HepG2 (cell line): ENCODE measurements at regions not wholly inside any gene's neighbourhood (a gene's known extent, or its start where the extent isn't known, plus 50 kb on each side); places are given as distances from the start of the nearest gene placed in this dataset.

ENCODE experiments used
- AKNA ChIP-seq: sonication (generic); formaldehyde crosslinking; IDR thresholded peaks from 2 replicates; pipeline ENCODE4 v1.4.0; 2020; ENCODE audit warnings: missing genetic modification reagents, borderline replicate concordance
- MEIS2 ChIP-seq: sonication (generic); formaldehyde crosslinking; IDR thresholded peaks from 2 replicates; pipeline ENCODE4 v1.9.0; 2021; ENCODE audit warnings: mild to moderate bottlenecking, missing genetic modification reagents
- POLR2A ChIP-seq, 2 experiments: IDR thresholded peaks; 2 replicates each; pipeline ENCODE4 v1.6.1; 2011; ENCODE audit warnings: low read depth in 2 of 2, low read length in 2 of 2, mild to moderate bottlenecking in 1 of 2, moderate library complexity in 1 of 2; ENCODE audit not compliant: insufficient read depth in 1 of 2
- ZNF224 ChIP-seq: sonication (generic); formaldehyde crosslinking; IDR thresholded peaks from 2 replicates; pipeline ENCODE4 v1.5.0; 2020; ENCODE audit warnings: mild to moderate bottlenecking, missing genetic modification reagents
- ZNF891 ChIP-seq: sonication (generic); formaldehyde crosslinking; IDR thresholded peaks from 2 replicates; pipeline ENCODE4 v1.5.0; 2020; ENCODE audit warnings: mild to moderate bottlenecking, missing genetic modification reagents
- TF ChIP-seq, protein P1 (sequence below): sonication (generic); formaldehyde crosslinking; IDR thresholded peaks from 2 replicates; pipeline ENCODE4 v1.5.1; 2020; ENCODE audit warnings: missing genetic modification reagents, mild to moderate bottlenecking, borderline replicate concordance
- TF ChIP-seq, protein P2 (sequence below): sonication (generic); formaldehyde crosslinking; IDR thresholded peaks from 2 replicates; pipeline ENCODE4 v1.4.0; 2020; ENCODE audit warnings: missing genetic modification reagents

- TF ChIP-seq, protein P1, sequence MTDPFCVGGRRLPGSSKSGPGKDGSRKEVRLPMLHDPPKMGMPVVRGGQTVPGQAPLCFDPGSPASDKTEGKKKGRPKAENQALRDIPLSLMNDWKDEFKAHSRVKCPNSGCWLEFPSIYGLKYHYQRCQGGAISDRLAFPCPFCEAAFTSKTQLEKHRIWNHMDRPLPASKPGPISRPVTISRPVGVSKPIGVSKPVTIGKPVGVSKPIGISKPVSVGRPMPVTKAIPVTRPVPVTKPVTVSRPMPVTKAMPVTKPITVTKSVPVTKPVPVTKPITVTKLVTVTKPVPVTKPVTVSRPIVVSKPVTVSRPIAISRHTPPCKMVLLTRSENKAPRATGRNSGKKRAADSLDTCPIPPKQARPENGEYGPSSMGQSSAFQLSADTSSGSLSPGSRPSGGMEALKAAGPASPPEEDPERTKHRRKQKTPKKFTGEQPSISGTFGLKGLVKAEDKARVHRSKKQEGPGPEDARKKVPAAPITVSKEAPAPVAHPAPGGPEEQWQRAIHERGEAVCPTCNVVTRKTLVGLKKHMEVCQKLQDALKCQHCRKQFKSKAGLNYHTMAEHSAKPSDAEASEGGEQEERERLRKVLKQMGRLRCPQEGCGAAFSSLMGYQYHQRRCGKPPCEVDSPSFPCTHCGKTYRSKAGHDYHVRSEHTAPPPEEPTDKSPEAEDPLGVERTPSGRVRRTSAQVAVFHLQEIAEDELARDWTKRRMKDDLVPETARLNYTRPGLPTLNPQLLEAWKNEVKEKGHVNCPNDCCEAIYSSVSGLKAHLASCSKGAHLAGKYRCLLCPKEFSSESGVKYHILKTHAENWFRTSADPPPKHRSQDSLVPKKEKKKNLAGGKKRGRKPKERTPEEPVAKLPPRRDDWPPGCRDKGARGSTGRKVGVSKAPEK (CRISPR knock-in tag): no peak
- TF ChIP-seq AKNA (CRISPR knock-in tag) (no peak), MEIS2 (CRISPR knock-in tag) (no peak), ZNF224 (no peak), ZNF891 (CRISPR knock-in tag) (no peak), POLR2A (IDR thresholded peaks at IDR 0.05; ENCODE audit: insufficient read depth in 1 of 2, low read depth in 2 of 2, low read length in 2 of 2) (no peak)
- TF ChIP-seq, protein P2, sequence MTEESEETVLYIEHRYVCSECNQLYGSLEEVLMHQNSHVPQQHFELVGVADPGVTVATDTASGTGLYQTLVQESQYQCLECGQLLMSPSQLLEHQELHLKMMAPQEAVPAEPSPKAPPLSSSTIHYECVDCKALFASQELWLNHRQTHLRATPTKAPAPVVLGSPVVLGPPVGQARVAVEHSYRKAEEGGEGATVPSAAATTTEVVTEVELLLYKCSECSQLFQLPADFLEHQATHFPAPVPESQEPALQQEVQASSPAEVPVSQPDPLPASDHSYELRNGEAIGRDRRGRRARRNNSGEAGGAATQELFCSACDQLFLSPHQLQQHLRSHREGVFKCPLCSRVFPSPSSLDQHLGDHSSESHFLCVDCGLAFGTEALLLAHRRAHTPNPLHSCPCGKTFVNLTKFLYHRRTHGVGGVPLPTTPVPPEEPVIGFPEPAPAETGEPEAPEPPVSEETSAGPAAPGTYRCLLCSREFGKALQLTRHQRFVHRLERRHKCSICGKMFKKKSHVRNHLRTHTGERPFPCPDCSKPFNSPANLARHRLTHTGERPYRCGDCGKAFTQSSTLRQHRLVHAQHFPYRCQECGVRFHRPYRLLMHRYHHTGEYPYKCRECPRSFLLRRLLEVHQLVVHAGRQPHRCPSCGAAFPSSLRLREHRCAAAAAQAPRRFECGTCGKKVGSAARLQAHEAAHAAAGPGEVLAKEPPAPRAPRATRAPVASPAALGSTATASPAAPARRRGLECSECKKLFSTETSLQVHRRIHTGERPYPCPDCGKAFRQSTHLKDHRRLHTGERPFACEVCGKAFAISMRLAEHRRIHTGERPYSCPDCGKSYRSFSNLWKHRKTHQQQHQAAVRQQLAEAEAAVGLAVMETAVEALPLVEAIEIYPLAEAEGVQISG (CRISPR knock-in tag): no peak
- TF ChIP-seq, all 625 proteins: peak for 0
These were observed 271.1 kb downstream of the CDC5L start (continued) for GRCh38 chr6:44658571-44658970.
